ENCODE measurements at regions not wholly inside any gene's neighbourhood (a gene's known extent, or its start where the extent isn't known, plus 50 kb on each side); places are given as distances from the start of the nearest gene placed in this dataset.

DNA sequence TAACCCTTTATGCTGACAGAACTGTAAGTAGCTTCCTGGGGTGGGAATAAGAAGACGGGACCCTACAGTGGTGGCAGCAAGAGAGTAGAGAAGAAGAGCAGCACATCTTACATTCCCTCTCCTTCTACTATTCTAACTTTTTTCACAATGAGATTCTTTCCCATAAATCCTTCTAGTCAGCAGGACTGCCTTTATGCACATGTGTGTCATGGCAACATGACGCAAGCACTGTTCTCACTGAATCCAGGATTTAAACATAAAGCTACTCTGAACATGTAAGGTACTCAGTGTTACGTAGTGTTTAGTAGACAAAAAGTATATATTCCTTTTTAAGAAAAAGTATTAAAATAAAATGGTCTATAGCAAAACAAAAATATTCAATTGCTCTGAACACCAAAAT is 309.7 kb upstream of the LYPLAL1 start:
- Histone ChIP-seq H3K27ac (no peak overlapping the region), H3K27me3 (no peaks in the 10 kb centered on the region), H3K36me3 (no peaks in the 10 kb centered on the region), H3K9me3 (no peaks in the 10 kb centered on the region), H3K4me3 (no peak overlapping the region), H3K4me1 (no peaks in the 10 kb centered on the region)
- DNase-seq, result no peak
- intact Hi-C loops (cut with DNase I; ENCODE audit: low total_unique reads), result no loop called here
- TF ChIP-seq POLR2A (IDR thresholded peaks at IDR 0.05), result no peak
- TF ChIP-seq, protein P1, sequence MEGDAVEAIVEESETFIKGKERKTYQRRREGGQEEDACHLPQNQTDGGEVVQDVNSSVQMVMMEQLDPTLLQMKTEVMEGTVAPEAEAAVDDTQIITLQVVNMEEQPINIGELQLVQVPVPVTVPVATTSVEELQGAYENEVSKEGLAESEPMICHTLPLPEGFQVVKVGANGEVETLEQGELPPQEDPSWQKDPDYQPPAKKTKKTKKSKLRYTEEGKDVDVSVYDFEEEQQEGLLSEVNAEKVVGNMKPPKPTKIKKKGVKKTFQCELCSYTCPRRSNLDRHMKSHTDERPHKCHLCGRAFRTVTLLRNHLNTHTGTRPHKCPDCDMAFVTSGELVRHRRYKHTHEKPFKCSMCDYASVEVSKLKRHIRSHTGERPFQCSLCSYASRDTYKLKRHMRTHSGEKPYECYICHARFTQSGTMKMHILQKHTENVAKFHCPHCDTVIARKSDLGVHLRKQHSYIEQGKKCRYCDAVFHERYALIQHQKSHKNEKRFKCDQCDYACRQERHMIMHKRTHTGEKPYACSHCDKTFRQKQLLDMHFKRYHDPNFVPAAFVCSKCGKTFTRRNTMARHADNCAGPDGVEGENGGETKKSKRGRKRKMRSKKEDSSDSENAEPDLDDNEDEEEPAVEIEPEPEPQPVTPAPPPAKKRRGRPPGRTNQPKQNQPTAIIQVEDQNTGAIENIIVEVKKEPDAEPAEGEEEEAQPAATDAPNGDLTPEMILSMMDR (IDR thresholded peaks at IDR 0.05), result no peak

DNA sequence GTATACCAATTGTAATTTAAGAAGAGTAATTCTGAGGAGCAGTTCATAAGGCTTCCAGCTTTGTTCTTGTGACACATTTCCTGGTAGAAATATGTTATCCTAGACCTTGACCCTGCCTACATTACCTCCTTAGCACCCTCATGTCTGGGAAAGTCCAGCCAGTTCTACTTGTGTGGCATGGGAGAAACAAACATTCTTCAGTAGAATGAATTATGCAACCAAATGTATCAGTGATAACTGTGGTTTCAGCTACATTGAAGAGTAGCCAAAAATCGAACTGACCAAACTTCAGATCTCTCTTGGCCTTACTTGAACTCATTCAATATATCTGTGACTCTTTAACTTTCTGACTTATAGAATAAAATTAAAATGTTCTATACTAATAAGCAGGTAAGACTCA is 308.1 kb upstream of the LYPLAL1 start:
- Histone ChIP-seq H3K27ac (no peak overlapping the region), H3K9me3 (no peaks in the 10 kb centered on the region), H3K36me3 (no peaks in the 10 kb centered on the region), H3K27me3 (no peaks in the 10 kb centered on the region), H3K4me1 (no peaks in the 10 kb centered on the region), H3K4me3 (no peak overlapping the region)
- intact Hi-C loops (cut with DNase I; ENCODE audit: low total_unique reads), result no loop called here
- no peak for DNase-seq
- TF ChIP-seq, protein P1 (IDR thresholded peaks at IDR 0.05), result no peak
- TF ChIP-seq POLR2A (IDR thresholded peaks at IDR 0.05), result no peak

DNA sequence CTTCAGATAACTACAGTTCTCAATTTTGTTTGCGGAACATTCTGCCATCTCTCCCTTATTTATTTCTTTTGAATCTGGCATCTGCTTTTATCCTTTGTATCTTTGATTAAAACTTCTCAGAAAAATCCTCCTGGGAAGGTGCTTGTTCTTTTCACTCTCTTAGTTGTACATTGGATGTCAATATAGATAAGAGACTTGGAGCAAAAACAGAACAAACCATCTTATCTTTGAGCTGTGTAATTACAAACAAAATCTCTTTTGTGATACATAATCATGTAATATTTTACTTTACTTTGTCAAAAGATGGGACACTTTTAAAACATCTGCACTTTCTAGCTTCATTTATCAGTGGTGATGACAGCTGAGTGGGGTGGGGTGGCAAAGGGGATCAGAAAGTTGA is 307.2 kb upstream of the LYPLAL1 start:
- Histone ChIP-seq H3K9me3 (no peaks in the 10 kb centered on the region), H3K27me3 (no peaks in the 10 kb centered on the region), H3K27ac (no peak overlapping the region), H3K4me3 (no peak overlapping the region), H3K4me1 (no peaks in the 10 kb centered on the region), H3K36me3 (no peaks in the 10 kb centered on the region)
- intact Hi-C loops (cut with DNase I; ENCODE audit: low total_unique reads), result no loop called here
- DNase-seq, result no peak
- TF ChIP-seq, protein P1 (IDR thresholded peaks at IDR 0.05), result no peak
- no peak for TF ChIP-seq POLR2A (IDR thresholded peaks at IDR 0.05)

DNA sequence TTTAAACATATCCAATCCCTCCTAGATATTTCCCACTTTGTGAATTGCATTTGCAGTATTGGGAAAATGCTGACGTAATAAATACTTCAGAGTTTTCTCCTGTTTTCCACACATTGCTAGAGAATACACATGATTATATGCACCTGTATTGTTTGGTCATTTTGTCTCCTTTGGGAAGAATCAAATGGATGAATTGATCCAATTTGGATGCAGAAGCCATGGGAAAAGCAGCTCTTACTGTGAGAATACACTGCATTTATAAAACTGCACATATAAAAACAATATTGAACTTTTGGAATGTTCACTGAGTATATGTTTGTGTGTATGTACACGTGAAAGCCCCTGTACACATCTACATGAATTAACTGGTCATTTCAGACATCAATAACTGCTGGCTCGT is 306.6 kb upstream of the LYPLAL1 start:
- H3K4me1 ChIP-seq, result no peaks in the 10 kb centered on the region
- no peak for TF ChIP-seq POLR2A (IDR thresholded peaks at IDR 0.05)
- TF ChIP-seq, protein P1 (IDR thresholded peaks at IDR 0.05), result no peak
- H3K4me3 ChIP-seq, result no peak overlapping the region
- no peak overlapping the region for H3K27ac ChIP-seq
- H3K27me3 ChIP-seq, result no peaks in the 10 kb centered on the region
- H3K9me3 ChIP-seq, result no peaks in the 10 kb centered on the region
- intact Hi-C loops (cut with DNase I; ENCODE audit: low total_unique reads), result no loop called here
- no peaks in the 10 kb centered on the region for H3K36me3 ChIP-seq
- DNase-seq, result no peak

DNA sequence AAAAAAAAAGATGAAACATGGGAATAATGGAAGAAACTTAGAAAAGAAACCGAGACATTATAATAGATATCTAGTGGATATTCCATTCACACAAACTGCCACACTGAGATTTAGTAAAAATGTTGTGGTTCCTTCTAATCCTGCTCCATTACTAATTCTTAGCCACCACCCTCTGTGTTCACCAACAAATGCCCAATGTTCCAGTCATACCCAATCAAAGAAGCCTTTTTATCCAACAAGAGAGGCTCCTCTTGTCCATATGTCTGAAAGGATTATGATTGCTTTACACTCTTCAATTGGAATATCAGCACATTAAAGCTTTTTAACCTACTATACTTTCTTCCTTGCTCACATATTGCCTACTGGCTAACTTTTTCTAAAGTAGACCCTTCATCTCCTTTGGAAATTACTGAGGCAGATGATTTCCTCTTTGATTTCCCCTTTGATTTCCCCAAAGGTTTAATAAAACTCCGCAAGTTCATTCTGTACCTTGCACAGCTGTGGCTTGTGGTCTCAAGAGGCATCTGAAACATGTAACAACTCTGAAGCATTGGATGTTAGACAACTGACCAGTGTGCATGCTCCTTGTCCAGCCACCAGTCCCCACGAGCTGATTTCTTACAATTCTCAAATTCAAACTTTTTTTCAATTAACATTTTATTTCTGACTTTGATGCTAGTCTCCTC is 305.6 kb upstream of the LYPLAL1 start:
- Histone ChIP-seq H3K27ac (no peak overlapping the region), H3K4me3 (no peak overlapping the region), H3K4me1 (no peaks in the 10 kb centered on the region), H3K27me3 (no peaks in the 10 kb centered on the region), H3K9me3 (no peaks in the 10 kb centered on the region), H3K36me3 (no peaks in the 10 kb centered on the region)
- intact Hi-C loops (cut with DNase I; ENCODE audit: low total_unique reads), result no loop called here
- DNase-seq, result no peak
- TF ChIP-seq, protein P1 (IDR thresholded peaks at IDR 0.05), result no peak
- TF ChIP-seq POLR2A (IDR thresholded peaks at IDR 0.05), result no peak

Measured in uterus (tissue), 3 donors.